LNCaP clone FGC (cell line): ENCODE measurements at regions not wholly inside any gene's neighbourhood (a gene's known extent, or its start where the extent isn't known, plus 50 kb on each side); places are given as distances from the start of the nearest gene placed in this dataset.

Experiments
- DNase-seq: peaks from one replicate; pipeline ENCODE4 v3.0.0-alpha.2; 2011; ENCODE audit warnings: low read depth
- H3K4me3 ChIP-seq: 2 replicates; pipeline ENCODE4 v1.5.1; 2011; ENCODE audit warnings: mild to moderate bottlenecking, low read depth, low read length, control low read depth
- TF ChIP-seq, protein P1 (sequence below): IDR thresholded peaks from 2 replicates; pipeline ENCODE4 v1.5.1; 2012; ENCODE audit warnings: mild to moderate bottlenecking; ENCODE audit not compliant: control insufficient read depth, insufficient read depth; ENCODE audit errors: extremely low read depth

DNA sequence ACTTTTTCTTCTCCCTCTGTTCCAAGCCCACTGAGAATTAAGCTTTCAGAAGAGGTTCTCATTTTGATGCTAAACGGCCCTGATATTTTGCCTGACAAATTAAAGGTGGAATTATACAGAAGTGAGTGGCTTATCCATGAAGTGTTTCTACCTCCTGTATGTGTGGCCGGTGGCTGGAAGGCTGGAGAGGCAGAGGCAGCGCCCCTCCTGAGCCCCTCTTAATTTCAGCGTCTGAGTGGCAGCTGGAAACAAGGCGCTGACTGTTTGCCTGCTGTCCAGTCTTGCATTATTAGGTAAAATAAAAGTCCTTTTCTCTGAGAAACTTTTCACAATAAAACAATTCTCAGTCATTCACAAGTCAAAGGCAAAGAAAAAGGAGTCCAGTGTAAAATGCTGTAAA lies 685.7 kb downstream of the MCTP2 start:
- no peak for DNase-seq
- no peak overlapping the region for H3K4me3 ChIP-seq
- TF ChIP-seq, protein P1, sequence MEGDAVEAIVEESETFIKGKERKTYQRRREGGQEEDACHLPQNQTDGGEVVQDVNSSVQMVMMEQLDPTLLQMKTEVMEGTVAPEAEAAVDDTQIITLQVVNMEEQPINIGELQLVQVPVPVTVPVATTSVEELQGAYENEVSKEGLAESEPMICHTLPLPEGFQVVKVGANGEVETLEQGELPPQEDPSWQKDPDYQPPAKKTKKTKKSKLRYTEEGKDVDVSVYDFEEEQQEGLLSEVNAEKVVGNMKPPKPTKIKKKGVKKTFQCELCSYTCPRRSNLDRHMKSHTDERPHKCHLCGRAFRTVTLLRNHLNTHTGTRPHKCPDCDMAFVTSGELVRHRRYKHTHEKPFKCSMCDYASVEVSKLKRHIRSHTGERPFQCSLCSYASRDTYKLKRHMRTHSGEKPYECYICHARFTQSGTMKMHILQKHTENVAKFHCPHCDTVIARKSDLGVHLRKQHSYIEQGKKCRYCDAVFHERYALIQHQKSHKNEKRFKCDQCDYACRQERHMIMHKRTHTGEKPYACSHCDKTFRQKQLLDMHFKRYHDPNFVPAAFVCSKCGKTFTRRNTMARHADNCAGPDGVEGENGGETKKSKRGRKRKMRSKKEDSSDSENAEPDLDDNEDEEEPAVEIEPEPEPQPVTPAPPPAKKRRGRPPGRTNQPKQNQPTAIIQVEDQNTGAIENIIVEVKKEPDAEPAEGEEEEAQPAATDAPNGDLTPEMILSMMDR: no peak

DNA sequence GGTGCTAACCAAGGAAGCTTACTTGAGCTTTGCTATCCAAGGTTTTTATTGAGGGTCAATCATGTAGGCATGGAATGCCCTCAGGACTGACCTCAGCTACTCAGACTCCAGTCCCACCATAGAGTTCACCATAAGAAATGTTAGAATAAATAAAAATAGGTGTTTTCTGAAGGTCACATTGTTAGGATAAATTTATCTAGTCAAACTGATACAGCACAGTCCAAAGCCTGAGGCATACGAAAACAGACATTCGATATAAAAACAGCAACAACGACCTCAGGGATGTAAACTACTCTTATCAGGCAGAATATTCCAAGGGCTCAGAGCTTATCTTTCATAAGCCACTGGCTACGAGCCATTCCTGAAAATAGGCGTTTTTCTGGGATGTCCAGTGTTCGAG lies 690.6 kb downstream of the MCTP2 start:
- H3K4me3 ChIP-seq: no peak overlapping the region
- DNase-seq: no peak
- TF ChIP-seq, protein P1: no peak

DNA sequence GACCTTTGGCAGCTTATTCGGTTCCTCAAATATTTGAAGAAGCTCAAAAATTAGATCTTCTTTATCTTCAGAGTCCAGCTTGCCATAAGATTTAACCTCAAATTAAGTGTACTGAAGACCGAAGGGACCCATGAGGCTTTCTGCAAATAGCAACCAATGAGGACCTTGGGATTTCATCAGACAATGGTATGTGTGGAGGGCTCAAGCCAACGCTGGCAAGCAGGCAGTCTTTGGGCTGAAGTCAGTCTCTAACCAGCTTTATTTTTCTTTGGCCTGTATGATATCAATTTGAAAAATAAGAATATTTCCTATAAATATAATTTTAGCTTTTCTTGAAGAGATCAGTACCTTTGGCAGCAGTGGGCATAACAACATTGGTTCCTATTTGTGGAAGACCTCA lies 692.7 kb downstream of the MCTP2 start:
- DNase-seq: no peak
- TF ChIP-seq, protein P1: no peak
- H3K4me3 ChIP-seq: no peak overlapping the region

DNA sequence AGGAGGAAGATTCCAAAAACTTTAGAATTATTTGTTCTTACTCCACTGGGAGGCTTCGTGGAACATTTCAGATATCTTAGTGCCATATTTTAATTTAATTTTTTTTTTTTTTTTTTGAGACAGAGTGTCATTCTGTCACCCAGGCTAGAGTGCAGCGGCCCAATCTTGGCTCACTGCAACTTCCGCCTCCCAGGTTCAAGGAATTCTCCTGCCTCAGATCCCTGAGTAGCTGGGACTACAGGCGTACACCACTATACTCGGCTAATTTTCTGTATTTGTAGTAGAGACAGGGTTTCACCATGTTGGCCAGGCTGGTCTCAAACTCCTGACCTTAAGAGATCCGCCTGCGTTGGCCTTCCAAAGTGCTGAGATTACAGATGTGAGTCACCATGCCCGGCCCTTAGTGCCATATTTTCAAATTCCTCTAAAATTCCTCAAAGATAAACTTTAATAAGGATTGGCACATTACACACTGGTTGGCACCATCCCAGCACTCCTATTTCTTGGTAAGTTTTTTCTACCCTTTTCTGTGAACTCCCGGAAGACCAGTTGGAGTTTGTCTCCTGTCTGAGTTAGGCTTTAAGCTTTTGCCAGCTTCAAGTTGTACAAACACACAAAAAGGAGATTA lies 693.7 kb downstream of the MCTP2 start:
- DNase-seq: no peak

DNA sequence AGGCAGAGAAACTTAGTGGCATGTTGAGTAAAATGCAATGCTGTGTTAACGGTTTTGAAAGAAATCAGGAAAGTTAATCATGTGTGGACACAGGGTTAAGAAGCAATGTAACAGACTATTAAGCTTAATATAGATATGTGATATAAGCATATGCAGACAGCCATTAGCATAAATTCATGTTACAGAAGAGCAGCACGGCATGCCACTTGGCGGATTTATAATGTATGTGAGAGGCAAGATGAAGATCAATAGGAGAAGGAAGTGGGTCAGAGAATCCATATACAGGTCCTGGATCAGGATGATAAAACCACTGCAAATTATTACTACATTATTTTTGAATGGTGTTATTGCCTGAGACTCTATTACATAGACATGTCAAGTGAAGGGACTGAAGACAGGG lies 694.3 kb downstream of the MCTP2 start:
- no peak for DNase-seq
- TF ChIP-seq, protein P1: no peak
- H3K4me3 ChIP-seq: no peak overlapping the region

More for the DNA sequence above, 693.7 kb downstream of the MCTP2 start:
- no peak overlapping the region for H3K4me3 ChIP-seq
- TF ChIP-seq, protein P1: no peak

DNA sequence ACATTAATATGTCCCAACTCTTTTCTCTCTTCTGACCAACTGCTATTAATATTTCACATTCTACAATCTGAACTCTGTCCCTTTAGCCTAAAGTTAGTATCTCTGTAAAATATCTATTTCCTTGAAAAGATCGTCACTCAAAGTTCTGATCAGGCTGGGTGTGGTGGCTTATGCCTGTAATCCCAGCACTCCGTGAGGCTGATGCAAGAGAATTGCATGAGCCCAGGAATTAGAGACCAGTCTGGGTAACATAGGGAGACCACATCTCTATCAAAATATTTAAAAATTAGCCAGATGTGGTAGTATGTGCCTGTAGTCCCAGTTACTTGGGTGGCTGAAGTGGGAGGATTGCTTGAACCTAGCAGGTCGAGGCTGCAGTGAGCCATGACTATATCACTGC lies 695.6 kb downstream of the MCTP2 start:
- DNase-seq: no peak
- TF ChIP-seq, protein P1: no peak
- H3K4me3 ChIP-seq: no peak overlapping the region

DNA sequence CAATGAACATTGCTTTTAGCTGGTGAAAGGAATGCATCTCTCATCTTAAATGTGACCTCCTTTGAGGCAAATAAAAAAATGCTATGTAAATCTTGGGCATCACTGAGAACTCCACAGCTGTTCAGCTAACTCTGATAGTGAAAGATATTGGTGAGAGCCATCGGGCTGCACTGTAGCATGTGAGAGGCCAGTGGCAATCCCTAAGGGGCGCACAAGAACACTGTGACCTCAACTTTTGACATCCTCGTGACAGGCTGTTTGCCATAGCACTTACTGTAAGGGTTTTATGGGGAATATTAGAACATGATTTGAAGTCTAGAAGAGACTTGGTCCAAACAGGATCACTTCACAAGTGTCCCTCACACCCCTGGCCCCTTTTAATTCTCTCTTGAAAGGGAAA lies 697.9 kb downstream of the MCTP2 start:
- no peak overlapping the region for H3K4me3 ChIP-seq
- no peak for DNase-seq
- TF ChIP-seq, protein P1: no peak
